Left ventricle myocardium inferior (tissue), 1 donor: ENCODE measurements at regions not wholly inside any gene's neighbourhood (a gene's known extent, or its start where the extent isn't known, plus 50 kb on each side); places are given as distances from the start of the nearest gene placed in this dataset.

Experiments used
- DNase-seq: peaks from one replicate; pipeline ENCODE4 v3.0.0-alpha.2; 2020
- H3K27ac ChIP-seq: fragments of 200-600 bp; replicated peaks from 2 replicates; pipeline ENCODE4 v1.8.0; 2021
- H3K27me3 ChIP-seq: fragments of 200-600 bp; 2 replicates; pipeline ENCODE4 v1.8.0; 2021; ENCODE audit warnings: low read depth
- H3K36me3 ChIP-seq: fragments of 200-600 bp; 2 replicates; pipeline ENCODE4 v1.8.0; 2021
- H3K4me1 ChIP-seq: fragments of 200-600 bp; 2 replicates; pipeline ENCODE4 v1.8.0; 2021
- H3K4me3 ChIP-seq: fragments of 200-600 bp; 2 replicates; pipeline ENCODE4 v1.8.0; 2021; ENCODE audit warnings: mild to moderate bottlenecking, moderate library complexity
- H3K9me3 ChIP-seq: fragments of 200-600 bp; replicated peaks from 2 replicates; pipeline ENCODE4 v1.8.0; 2021
- CTCF ChIP-seq: fragments of 200-600 bp; IDR thresholded peaks from 2 replicates; pipeline ENCODE4 v1.8.0; 2021; ENCODE audit warnings: antibody characterized with exemption, mild to moderate bottlenecking, borderline replicate concordance
- intact Hi-C: fragments of 100-400 bp; cut with micrococcal nuclease; formaldehyde crosslinking; loops from one replicate; pipeline ENCODE4 v1.11.0; 2022
- donor health status: DM: no; HTN: yes; CAD: no; lungs with severe emphysema.

- no peak for DNase-seq
- peaks cover 4% of the 10 kb centered on the region for H3K9me3 ChIP-seq
- H3K4me1 ChIP-seq: no peaks in the 10 kb centered on the region
- H3K27ac ChIP-seq: no peak overlapping the region
- H3K4me3 ChIP-seq: no peak overlapping the region
- no peak for TF ChIP-seq CTCF
- H3K36me3 ChIP-seq: no peaks in the 10 kb centered on the region
- no peaks in the 10 kb centered on the region for H3K27me3 ChIP-seq
- intact Hi-C loops: no loop called here
Observed at GRCh38 chr15:93241696-93242585, 152.9 kb upstream of the RGMA start.

- H3K27ac ChIP-seq: no peak overlapping the region
- intact Hi-C loops: no loop called here
- H3K9me3 ChIP-seq: peaks cover 4% of the 10 kb centered on the region
- H3K36me3 ChIP-seq: no peaks in the 10 kb centered on the region
- TF ChIP-seq CTCF: no peak
- no peaks in the 10 kb centered on the region for H3K4me1 ChIP-seq
- H3K27me3 ChIP-seq: no peaks in the 10 kb centered on the region
- H3K4me3 ChIP-seq: no peak overlapping the region
- DNase-seq: no peak
Observed at GRCh38 chr15:93239993-93240392, 151.0 kb upstream of the RGMA start.

- H3K4me1 ChIP-seq: no peaks in the 10 kb centered on the region
- no peak overlapping the region for H3K27ac ChIP-seq
- H3K27me3 ChIP-seq: no peaks in the 10 kb centered on the region
- H3K36me3 ChIP-seq: no peaks in the 10 kb centered on the region
- TF ChIP-seq CTCF: no peak
- intact Hi-C loops: no loop called here
- no peak for DNase-seq
- peaks cover 4% of the 10 kb centered on the region for H3K9me3 ChIP-seq
- H3K4me3 ChIP-seq: no peak overlapping the region
Observed at GRCh38 chr15:93239591-93239990, 150.6 kb upstream of the RGMA start.

- Histone ChIP-seq H3K4me1 (no peaks in the 10 kb centered on the region), H3K27ac (no peak overlapping the region), H3K36me3 (no peaks in the 10 kb centered on the region), H3K9me3 (peaks cover 4% of the 10 kb centered on the region), H3K27me3 (no peaks in the 10 kb centered on the region), H3K4me3 (no peak overlapping the region)
- DNase-seq: no peak
- no peak for TF ChIP-seq CTCF
- intact Hi-C loops: no loop called here
Observed at GRCh38 chr15:93238641-93239040, 149.6 kb upstream of the RGMA start.

GRCh38 chr15:93235926-93236780, 147.1 kb upstream of the RGMA start:
- Histone ChIP-seq H3K4me3 (no peak overlapping the region), H3K9me3 (peaks cover 4% of the 10 kb centered on the region), H3K4me1 (no peaks in the 10 kb centered on the region), H3K27me3 (no peaks in the 10 kb centered on the region), H3K27ac (no peak overlapping the region), H3K36me3 (no peaks in the 10 kb centered on the region)
- TF ChIP-seq CTCF: no peak
- intact Hi-C loops: no loop called here
- peak; percentile 32 for DNase-seq
